22Rv1 (cell line): ENCODE measurements at regions not wholly inside any gene's neighbourhood (a gene's known extent, or its start where the extent isn't known, plus 50 kb on each side); places are given as distances from the start of the nearest gene placed in this dataset.

ENCODE experiments used
- ZFX ChIP-seq: fragments of 450-650 bp; IDR thresholded peaks from 2 replicates; pipeline ENCODE4 v1.6.1; 2017; ENCODE audit warnings: antibody characterized with exemption, borderline replicate concordance
- TF ChIP-seq, protein P1 (sequence below): fragments of 450-650 bp; IDR thresholded peaks from 2 replicates; pipeline ENCODE4 v1.5.1; 2017; ENCODE audit warnings: mild to moderate bottlenecking

DNA sequence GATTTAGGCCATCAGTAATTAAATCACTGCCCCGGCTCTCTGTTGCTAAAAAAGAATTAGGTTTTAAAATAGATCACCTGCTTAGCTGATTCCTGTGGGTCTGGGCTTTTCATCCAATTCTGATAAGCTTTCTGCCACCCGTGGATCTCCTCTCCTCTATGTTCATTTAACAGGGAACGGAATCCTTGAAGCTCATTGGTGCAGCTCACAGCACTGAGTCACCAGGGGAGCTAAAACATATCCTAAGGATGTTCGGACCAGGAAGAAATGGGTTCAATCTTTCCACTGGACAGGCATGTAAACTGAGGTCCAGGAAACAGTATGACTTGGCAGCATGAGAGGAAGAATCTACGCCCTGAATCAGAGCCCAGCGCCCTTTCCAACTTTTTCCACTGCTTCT lies 267.1 kb upstream of the GRIA1 start:
- TF ChIP-seq, protein P1, sequence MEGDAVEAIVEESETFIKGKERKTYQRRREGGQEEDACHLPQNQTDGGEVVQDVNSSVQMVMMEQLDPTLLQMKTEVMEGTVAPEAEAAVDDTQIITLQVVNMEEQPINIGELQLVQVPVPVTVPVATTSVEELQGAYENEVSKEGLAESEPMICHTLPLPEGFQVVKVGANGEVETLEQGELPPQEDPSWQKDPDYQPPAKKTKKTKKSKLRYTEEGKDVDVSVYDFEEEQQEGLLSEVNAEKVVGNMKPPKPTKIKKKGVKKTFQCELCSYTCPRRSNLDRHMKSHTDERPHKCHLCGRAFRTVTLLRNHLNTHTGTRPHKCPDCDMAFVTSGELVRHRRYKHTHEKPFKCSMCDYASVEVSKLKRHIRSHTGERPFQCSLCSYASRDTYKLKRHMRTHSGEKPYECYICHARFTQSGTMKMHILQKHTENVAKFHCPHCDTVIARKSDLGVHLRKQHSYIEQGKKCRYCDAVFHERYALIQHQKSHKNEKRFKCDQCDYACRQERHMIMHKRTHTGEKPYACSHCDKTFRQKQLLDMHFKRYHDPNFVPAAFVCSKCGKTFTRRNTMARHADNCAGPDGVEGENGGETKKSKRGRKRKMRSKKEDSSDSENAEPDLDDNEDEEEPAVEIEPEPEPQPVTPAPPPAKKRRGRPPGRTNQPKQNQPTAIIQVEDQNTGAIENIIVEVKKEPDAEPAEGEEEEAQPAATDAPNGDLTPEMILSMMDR: no peak
- no peak for TF ChIP-seq ZFX
